ENCODE measurements at regions not wholly inside any gene's neighbourhood (a gene's known extent, or its start where the extent isn't known, plus 50 kb on each side); places are given as distances from the start of the nearest gene placed in this dataset.

DNA sequence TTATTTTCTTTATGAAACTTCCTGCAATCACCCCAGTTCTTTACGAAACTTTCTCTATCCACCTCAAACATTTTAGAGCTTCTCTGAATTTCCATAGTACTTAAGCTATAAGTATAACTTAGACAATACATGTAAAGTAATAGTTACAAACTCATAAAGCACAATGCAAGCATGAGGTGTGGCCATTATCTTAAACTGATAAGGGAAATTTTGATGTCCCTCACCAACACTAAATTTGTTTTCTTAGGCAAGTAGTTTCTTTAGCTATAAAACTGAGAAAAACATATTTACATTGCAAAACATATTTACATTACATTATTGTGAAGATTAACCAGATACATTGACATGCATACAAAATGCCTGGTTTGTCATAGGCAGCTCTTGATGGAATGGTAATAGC, 146.4 kb upstream of the ATP1B1 start:
- TF ChIP-seq GABPA (IDR thresholded peaks at IDR 0.05; ENCODE audit: low read depth) (no peak), SPI1 (IDR thresholded peaks at IDR 0.05; ENCODE audit: borderline replicate concordance, low read depth) (no peak)

DNA sequence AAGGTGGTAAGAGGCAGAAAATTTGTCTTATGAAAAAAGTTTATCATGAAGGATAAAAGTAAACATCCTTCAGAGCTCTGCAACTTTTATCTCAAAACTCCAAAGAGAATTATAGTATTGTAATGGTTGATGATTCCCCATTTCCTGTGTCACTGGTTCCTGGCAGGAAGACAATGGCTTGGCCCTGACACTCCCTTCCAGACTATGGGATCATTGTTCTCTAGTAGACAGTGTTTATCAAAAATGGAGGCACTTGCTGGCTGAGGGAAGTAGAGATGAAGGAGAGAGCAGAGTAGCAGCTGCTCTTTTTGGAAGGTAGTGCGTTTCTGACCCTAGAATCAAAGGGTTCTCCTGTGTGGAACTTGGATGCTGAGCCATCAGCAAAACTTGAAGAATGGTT, 145.9 kb upstream of the ATP1B1 start:
- H3K27me3 ChIP-seq (ENCODE audit: insufficient read depth, poor library complexity, severe bottlenecking): no peaks in the 10 kb centered on the region
- no peak overlapping the region for H3K4me3 ChIP-seq (replicated peaks; ENCODE audit: insufficient read depth, low read length)
- no peak for TF ChIP-seq SPI1 (IDR thresholded peaks at IDR 0.05; ENCODE audit: borderline replicate concordance, low read depth)
- TF ChIP-seq, protein P1, sequence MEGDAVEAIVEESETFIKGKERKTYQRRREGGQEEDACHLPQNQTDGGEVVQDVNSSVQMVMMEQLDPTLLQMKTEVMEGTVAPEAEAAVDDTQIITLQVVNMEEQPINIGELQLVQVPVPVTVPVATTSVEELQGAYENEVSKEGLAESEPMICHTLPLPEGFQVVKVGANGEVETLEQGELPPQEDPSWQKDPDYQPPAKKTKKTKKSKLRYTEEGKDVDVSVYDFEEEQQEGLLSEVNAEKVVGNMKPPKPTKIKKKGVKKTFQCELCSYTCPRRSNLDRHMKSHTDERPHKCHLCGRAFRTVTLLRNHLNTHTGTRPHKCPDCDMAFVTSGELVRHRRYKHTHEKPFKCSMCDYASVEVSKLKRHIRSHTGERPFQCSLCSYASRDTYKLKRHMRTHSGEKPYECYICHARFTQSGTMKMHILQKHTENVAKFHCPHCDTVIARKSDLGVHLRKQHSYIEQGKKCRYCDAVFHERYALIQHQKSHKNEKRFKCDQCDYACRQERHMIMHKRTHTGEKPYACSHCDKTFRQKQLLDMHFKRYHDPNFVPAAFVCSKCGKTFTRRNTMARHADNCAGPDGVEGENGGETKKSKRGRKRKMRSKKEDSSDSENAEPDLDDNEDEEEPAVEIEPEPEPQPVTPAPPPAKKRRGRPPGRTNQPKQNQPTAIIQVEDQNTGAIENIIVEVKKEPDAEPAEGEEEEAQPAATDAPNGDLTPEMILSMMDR (IDR thresholded peaks at IDR 0.05; ENCODE audit: insufficient read depth, low read length): no peak
- TF ChIP-seq, protein P2, sequence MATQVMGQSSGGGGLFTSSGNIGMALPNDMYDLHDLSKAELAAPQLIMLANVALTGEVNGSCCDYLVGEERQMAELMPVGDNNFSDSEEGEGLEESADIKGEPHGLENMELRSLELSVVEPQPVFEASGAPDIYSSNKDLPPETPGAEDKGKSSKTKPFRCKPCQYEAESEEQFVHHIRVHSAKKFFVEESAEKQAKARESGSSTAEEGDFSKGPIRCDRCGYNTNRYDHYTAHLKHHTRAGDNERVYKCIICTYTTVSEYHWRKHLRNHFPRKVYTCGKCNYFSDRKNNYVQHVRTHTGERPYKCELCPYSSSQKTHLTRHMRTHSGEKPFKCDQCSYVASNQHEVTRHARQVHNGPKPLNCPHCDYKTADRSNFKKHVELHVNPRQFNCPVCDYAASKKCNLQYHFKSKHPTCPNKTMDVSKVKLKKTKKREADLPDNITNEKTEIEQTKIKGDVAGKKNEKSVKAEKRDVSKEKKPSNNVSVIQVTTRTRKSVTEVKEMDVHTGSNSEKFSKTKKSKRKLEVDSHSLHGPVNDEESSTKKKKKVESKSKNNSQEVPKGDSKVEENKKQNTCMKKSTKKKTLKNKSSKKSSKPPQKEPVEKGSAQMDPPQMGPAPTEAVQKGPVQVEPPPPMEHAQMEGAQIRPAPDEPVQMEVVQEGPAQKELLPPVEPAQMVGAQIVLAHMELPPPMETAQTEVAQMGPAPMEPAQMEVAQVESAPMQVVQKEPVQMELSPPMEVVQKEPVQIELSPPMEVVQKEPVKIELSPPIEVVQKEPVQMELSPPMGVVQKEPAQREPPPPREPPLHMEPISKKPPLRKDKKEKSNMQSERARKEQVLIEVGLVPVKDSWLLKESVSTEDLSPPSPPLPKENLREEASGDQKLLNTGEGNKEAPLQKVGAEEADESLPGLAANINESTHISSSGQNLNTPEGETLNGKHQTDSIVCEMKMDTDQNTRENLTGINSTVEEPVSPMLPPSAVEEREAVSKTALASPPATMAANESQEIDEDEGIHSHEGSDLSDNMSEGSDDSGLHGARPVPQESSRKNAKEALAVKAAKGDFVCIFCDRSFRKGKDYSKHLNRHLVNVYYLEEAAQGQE (IDR thresholded peaks at IDR 0.05; ENCODE audit: insufficient replicate concordance, low read depth): no peak
- TF ChIP-seq POLR2AphosphoS5 (IDR thresholded peaks at IDR 0.05; ENCODE audit: low read depth): no peak
- TF ChIP-seq GABPA (IDR thresholded peaks at IDR 0.05; ENCODE audit: low read depth): no peak
- no peak for DNase-seq (ENCODE audit: low read depth in 1 of 2, low spot score in 1 of 2)
- no peak overlapping the region for H3K27ac ChIP-seq (replicated peaks)

More for the DNA sequence above, 146.4 kb upstream of the ATP1B1 start:
- H3K27ac ChIP-seq (replicated peaks): no peak overlapping the region
- no peak overlapping the region for H3K4me3 ChIP-seq (replicated peaks; ENCODE audit: insufficient read depth, low read length)
- no peaks in the 10 kb centered on the region for H3K27me3 ChIP-seq (ENCODE audit: insufficient read depth, poor library complexity, severe bottlenecking)
- no peak for DNase-seq (ENCODE audit: low read depth in 1 of 2, low spot score in 1 of 2)

DNA sequence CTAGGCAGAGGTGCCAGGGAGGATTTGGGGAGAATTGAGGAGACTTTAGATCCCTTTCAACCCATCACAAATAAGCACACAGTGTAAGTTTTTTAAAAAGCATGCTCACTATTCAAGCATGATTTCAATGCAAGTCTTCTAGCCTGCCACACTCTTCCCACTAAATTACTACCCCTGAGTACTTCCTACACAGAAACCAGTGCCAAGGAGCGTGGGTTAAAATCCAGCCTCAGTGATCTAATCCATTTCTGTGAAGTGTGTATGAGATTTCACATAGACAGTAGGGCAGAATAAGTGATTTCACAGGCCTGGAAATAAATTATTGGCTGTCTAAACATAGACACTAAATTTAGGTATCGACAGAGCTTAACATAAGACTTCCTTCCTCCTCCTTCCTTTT, 142.9 kb upstream of the ATP1B1 start:
- no peak overlapping the region for H3K4me3 ChIP-seq (replicated peaks; ENCODE audit: insufficient read depth, low read length)
- DNase-seq (ENCODE audit: low read depth in 1 of 2, low spot score in 1 of 2): no peak
- no peak overlapping the region for H3K27ac ChIP-seq (replicated peaks)

DNA sequence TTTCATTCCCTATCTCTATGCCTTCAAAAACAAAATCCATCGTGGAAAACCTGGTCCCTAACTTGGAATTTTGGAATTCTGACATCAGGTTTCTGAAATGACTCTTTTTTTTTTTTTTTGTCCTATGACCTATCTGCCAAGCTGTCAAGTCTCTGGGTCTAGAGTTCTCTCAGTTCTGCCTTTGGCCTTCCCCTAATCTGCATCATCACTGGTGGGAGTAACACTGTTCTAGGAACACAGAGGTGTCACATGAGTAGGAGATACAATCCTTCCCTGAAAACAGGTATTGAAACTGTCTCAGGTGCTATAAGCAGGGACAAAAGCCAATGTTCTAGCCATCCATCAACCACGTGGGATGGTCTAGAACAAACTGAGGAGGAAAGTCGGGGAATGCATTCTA, 142.0 kb upstream of the ATP1B1 start:
- no peak for DNase-seq (ENCODE audit: low read depth in 1 of 2, low spot score in 1 of 2)
- TF ChIP-seq, protein P1 (IDR thresholded peaks at IDR 0.05; ENCODE audit: insufficient read depth, low read length): no peak
- TF ChIP-seq, protein P2 (IDR thresholded peaks at IDR 0.05; ENCODE audit: insufficient replicate concordance, low read depth): no peak
- TF ChIP-seq GABPA (IDR thresholded peaks at IDR 0.05; ENCODE audit: low read depth): no peak
- TF ChIP-seq POLR2AphosphoS5 (IDR thresholded peaks at IDR 0.05; ENCODE audit: low read depth): no peak
- no peak for TF ChIP-seq SPI1 (IDR thresholded peaks at IDR 0.05; ENCODE audit: borderline replicate concordance, low read depth)
- H3K27ac ChIP-seq (replicated peaks): no peak overlapping the region

More for the DNA sequence above, 142.9 kb upstream of the ATP1B1 start:
- no peaks in the 10 kb centered on the region for H3K27me3 ChIP-seq (ENCODE audit: insufficient read depth, poor library complexity, severe bottlenecking)
- TF ChIP-seq SPI1 (IDR thresholded peaks at IDR 0.05; ENCODE audit: borderline replicate concordance, low read depth) (no peak), POLR2AphosphoS5 (IDR thresholded peaks at IDR 0.05; ENCODE audit: low read depth) (no peak), GABPA (IDR thresholded peaks at IDR 0.05; ENCODE audit: low read depth) (no peak)
- TF ChIP-seq, protein P2 (IDR thresholded peaks at IDR 0.05; ENCODE audit: insufficient replicate concordance, low read depth): no peak
- TF ChIP-seq, protein P1 (IDR thresholded peaks at IDR 0.05; ENCODE audit: insufficient read depth, low read length): no peak

More for the DNA sequence above, 142.0 kb upstream of the ATP1B1 start:
- Histone ChIP-seq H3K4me3 (replicated peaks; ENCODE audit: insufficient read depth, low read length) (no peak overlapping the region), H3K27me3 (ENCODE audit: insufficient read depth, poor library complexity, severe bottlenecking) (no peaks in the 10 kb centered on the region)
